Hepatocyte (in vitro differentiated cells): ENCODE measurements at regions not wholly inside any gene's neighbourhood (a gene's known extent, or its start where the extent isn't known, plus 50 kb on each side); places are given as distances from the start of the nearest gene placed in this dataset.
"Not testable (repeated sequence)": the region's sequence is repeated elsewhere in the genome, so short reads cannot be mapped to it uniquely, and the experiment has no call there.

Experiments used
- DNase-seq: peaks from one replicate; pipeline ENCODE4 v3.0.0-alpha.2; 2016; ENCODE audit warnings: low spot score
- H2AFZ ChIP-seq: fragments of 200-600 bp; sonication (generic); 2 replicates; pipeline ENCODE4 v1.6.0; 2016; ENCODE audit warnings: antibody characterized with exemption, mild to moderate bottlenecking
- H3K27ac ChIP-seq: fragments of 200-600 bp; sonication (generic); 2 replicates; pipeline ENCODE4 v1.5.1; 2016; ENCODE audit warnings: mild to moderate bottlenecking
- H3K27me3 ChIP-seq: fragments of 200-600 bp; sonication (generic); 2 replicates; pipeline ENCODE4 v1.6.1; 2016
- H3K36me3 ChIP-seq: fragments of 200-600 bp; sonication (generic); replicated peaks from 2 replicates; pipeline ENCODE4 v1.5.1; 2016; ENCODE audit warnings: low read depth; ENCODE audit not compliant: insufficient read depth
- H3K4me1 ChIP-seq: fragments of 200-600 bp; sonication (generic); 2 replicates; pipeline ENCODE4 v1.5.1; 2016; ENCODE audit warnings: mild to moderate bottlenecking, moderate library complexity; ENCODE audit not compliant: insufficient read depth
- H3K4me2 ChIP-seq: fragments of 200-600 bp; sonication (generic); 2 replicates; pipeline ENCODE4 v1.6.0; 2016
- H3K4me3 ChIP-seq: fragments of 200-600 bp; sonication (generic); 2 replicates; pipeline ENCODE4 v1.5.1; 2016; ENCODE audit warnings: mild to moderate bottlenecking
- H3K79me2 ChIP-seq: fragments of 200-600 bp; sonication (generic); 2 replicates; pipeline ENCODE4 v1.6.0; 2017; ENCODE audit warnings: mild to moderate bottlenecking
- H3K9me2 ChIP-seq: fragments of 200-600 bp; sonication (generic); replicated peaks from 2 replicates; pipeline ENCODE4 v1.6.0; 2017; ENCODE audit warnings: mild to moderate bottlenecking; ENCODE audit not compliant: insufficient read depth
- H3K9me3 ChIP-seq: fragments of 200-600 bp; sonication (generic); 2 replicates; pipeline ENCODE4 v1.5.1; 2016; ENCODE audit warnings: low read depth, mild to moderate bottlenecking
- H4K20me1 ChIP-seq: fragments of 200-600 bp; sonication (generic); 2 replicates; pipeline ENCODE4 v1.6.0; 2016; ENCODE audit warnings: mild to moderate bottlenecking; ENCODE audit not compliant: insufficient read depth, poor library complexity, severe bottlenecking
- CTCF ChIP-seq: fragments of 200-600 bp; sonication (generic); IDR thresholded peaks from 2 replicates; pipeline ENCODE4 v1.5.1; 2016; ENCODE audit warnings: antibody characterized with exemption, mild to moderate bottlenecking; ENCODE audit not compliant: poor library complexity
- EZH2 ChIP-seq: fragments of 200-600 bp; sonication (generic); IDR thresholded peaks from 2 replicates; pipeline ENCODE4 v1.6.1; 2016; ENCODE audit warnings: antibody characterized with exemption, mild to moderate bottlenecking, borderline replicate concordance
- EZH2phosphoT487 ChIP-seq: fragments of 200-600 bp; sonication (generic); IDR thresholded peaks from one replicate; pipeline ENCODE4 v1.6.1; 2018; ENCODE audit warnings: antibody characterized with exemption, mild to moderate bottlenecking, low read depth, moderate library complexity; ENCODE audit not compliant: unreplicated experiment, severe bottlenecking
- WGBS: methylation state at CpG from one replicate; pipeline ENCODE4 v1.1.6; 2016; ENCODE audit warnings: low lambda C conversion rate; ENCODE audit errors: missing lambda C conversion rate; 5-methylcytosine and 5-hydroxymethylcytosine counted together

DNA sequence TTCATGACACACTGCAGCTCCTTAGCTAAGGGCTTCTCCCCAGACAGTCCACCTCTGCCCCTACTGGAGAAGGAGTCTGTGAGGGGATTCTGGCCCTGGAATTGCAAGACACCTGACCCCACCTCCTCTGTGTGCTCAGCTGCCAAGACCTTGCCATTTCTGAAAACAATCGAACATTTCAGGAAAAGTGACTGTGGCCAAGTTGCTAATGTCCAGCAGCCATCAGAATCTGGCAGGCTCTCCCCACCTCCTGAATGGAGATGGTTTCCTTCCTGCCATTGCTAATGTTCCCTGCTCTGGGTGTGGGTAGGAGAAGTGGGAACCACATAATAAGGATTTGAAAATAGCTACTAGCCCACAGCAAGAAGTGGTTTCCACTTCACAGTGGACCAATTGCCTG is 127.2 kb upstream of the ALX4 start:
- Histone ChIP-seq H3K4me3 (no peak overlapping the region), H3K36me3 (no peaks in the 10 kb centered on the region), H3K4me2 (no peak overlapping the region), H2AFZ (no peak overlapping the region), H3K9me2 (no peaks in the 10 kb centered on the region), H3K79me2 (no peaks in the 10 kb centered on the region), H3K27ac (no peak overlapping the region), H3K27me3 (peaks cover 7% of the 10 kb centered on the region), H3K4me1 (no peaks in the 10 kb centered on the region), H4K20me1 (no peaks in the 10 kb centered on the region), H3K9me3 (no peaks in the 10 kb centered on the region)
- DNase-seq: no peak
- no peak for TF ChIP-seq CTCF
- no peak for TF ChIP-seq EZH2
- no peak for TF ChIP-seq EZH2phosphoT487
- 90% methylated on average over 1 of the region's 1 CpG for WGBS

DNA sequence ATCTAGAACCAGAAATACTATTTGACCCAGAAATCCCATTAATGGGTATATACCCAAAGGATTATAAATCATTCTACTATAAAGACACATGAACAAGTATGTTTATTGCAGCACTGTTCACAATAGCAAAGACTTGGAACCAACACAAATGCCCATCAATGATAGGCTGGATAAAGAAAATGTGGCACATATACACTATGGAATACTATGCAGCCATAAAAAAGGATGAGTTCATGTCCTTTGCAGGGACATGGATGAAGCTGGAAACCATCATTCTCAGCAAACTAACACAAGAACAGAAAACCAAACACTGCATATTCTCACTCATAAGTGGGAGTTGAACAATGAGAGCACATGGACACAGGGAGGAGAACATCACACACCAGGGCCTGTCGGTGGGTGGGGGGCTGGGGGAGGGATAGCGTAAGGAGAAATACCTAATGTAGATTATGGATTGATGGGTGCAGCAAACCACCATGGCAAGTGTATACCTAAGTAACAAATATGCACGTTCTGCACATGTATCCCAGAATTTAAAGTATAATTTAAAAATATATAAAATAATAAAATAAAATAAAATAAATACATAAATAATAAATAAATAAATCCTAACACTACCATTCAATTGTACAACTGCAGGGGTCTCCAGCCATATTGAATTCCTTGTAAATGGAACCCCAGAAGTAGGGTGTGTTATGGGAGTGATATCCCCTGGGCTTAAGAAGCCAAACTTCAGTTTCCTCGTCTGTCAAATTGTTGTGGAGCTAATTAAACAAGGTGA is 122.4 kb upstream of the CD82 start:
- 92% methylated on average over 4 of the region's 4 CpGs for WGBS
- H3K9me3 ChIP-seq, H3K79me2 ChIP-seq, H3K36me3 ChIP-seq, H3K27ac ChIP-seq, DNase-seq, H4K20me1 ChIP-seq, H3K27me3 ChIP-seq, H3K4me3 ChIP-seq, H3K4me2 ChIP-seq, H2AFZ ChIP-seq, H3K4me1 ChIP-seq, H3K9me2 ChIP-seq: not testable (repeated sequence)

DNA sequence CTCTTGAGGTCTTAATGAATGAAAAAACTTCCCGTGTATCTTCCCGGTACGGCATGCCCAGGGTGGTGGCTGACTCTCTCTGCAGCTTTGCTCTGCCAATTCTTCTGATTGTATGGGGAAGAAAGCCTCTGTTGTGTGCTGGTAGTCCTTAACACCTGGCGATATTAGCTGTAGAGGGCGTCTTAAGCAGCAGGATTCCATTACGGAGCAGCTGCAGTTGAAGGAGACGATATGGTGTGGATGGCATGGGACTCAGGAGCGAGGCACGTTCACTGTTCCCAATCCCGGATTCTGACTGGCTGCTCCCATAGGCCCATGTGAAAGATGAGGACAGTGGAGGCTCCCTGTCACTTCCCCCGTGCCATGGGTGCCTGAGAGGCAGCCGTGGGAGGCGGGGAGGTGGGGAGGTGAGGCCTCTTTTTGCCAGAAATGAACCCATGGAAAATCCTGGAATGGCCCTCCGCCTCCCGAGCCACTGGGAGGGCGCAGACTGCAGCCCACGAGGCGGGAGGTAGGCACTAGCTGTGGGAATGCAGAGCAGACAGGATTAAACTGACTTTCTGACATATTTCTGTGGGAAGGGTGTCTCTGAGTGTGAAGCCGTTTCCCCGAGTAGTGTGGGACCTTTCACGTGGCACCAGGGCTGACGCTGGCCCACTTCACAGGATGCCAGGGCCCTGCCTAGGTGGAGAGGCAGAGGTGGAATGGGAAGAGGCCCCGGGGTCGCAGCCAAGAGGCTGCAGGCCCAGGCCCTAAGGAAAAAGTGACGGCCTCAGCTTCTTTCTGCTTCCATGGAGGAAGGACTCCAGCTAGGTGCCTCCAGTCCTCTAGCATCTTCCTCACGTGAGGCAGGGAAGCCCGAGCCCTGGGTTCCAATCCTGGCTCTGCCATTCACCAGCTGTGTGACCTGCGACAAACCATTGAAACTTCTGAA is 121.4 kb upstream of the CD82 start:
- H2AFZ ChIP-seq: no peak overlapping the region
- WGBS: 81% methylated on average over 28 of the region's 28 CpGs
- TF ChIP-seq EZH2phosphoT487 (no peak), EZH2 (no peak), CTCF (no peak)

GRCh38 chr11:44444770-44445321 is 120.6 kb upstream of the CD82 start:
- Histone ChIP-seq H3K36me3 (no peaks in the 10 kb centered on the region), H3K4me2 (no peak overlapping the region), H3K27ac (no peak overlapping the region), H3K9me3 (no peaks in the 10 kb centered on the region), H3K4me3 (no peak overlapping the region), H3K4me1 (no peaks in the 10 kb centered on the region), H2AFZ (no peak overlapping the region), H4K20me1 (no peaks in the 10 kb centered on the region), H3K79me2 (no peaks in the 10 kb centered on the region), H3K27me3 (no peaks in the 10 kb centered on the region), H3K9me2 (no peaks in the 10 kb centered on the region)
- no peak for TF ChIP-seq EZH2phosphoT487
- no peak for TF ChIP-seq EZH2
- WGBS: 78% methylated on average over 3 of the region's 3 CpGs
- no peak for DNase-seq

More for the DNA sequence above, 121.4 kb upstream of the CD82 start:
- Histone ChIP-seq H3K79me2 (no peaks in the 10 kb centered on the region), H3K27ac (no peak overlapping the region), H3K4me1 (no peaks in the 10 kb centered on the region), H3K36me3 (no peaks in the 10 kb centered on the region), H3K27me3 (no peaks in the 10 kb centered on the region), H3K9me3 (no peaks in the 10 kb centered on the region), H3K4me2 (no peak overlapping the region), H3K4me3 (no peak overlapping the region), H4K20me1 (no peaks in the 10 kb centered on the region), H3K9me2 (no peaks in the 10 kb centered on the region)
- no peak for DNase-seq
